ENCODE measurements at regions not wholly inside any gene's neighbourhood (a gene's known extent, or its start where the extent isn't known, plus 50 kb on each side); places are given as distances from the start of the nearest gene placed in this dataset.

DNA sequence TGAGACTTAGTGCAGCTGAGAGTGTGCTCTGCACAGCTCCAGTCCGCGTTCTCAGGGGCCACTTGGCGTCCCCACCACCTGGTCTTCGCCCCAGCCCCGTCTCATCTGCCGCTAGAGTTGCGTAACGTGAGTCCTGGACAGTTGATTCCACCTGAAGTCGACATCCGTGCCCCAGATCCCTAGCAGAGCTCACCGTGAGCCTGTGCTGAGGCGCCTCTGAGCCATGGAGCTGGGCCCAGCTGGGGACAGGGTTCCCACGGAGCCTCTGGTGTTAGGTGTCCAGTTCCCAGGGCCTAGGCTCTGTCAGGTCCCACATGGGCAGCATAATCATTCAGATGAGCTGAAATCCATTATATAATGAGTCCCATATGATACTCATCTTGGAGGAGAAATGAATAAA lies 147.1 kb upstream of the SOX1 start:
- no peaks in the 10 kb centered on the region for H3K36me3 Mint-ChIP-seq (ENCODE audit: insufficient read depth, unreplicated experiment)
- DNase-seq, result no peak
- no peaks in the 10 kb centered on the region for H3K4me1 Mint-ChIP-seq (ENCODE audit: low read depth, unreplicated experiment)
- CTCF ChIA-PET, result no interaction called here
- no peaks in the 10 kb centered on the region for H3K27me3 Mint-ChIP-seq (ENCODE audit: unreplicated experiment)
- intact Hi-C loops (cut with micrococcal nuclease; ENCODE audit: unreplicated experiment), result no loop called here
- no TSS peak for BruUV-seq (replicated peaks)
- TF ChIP-seq, protein P1, sequence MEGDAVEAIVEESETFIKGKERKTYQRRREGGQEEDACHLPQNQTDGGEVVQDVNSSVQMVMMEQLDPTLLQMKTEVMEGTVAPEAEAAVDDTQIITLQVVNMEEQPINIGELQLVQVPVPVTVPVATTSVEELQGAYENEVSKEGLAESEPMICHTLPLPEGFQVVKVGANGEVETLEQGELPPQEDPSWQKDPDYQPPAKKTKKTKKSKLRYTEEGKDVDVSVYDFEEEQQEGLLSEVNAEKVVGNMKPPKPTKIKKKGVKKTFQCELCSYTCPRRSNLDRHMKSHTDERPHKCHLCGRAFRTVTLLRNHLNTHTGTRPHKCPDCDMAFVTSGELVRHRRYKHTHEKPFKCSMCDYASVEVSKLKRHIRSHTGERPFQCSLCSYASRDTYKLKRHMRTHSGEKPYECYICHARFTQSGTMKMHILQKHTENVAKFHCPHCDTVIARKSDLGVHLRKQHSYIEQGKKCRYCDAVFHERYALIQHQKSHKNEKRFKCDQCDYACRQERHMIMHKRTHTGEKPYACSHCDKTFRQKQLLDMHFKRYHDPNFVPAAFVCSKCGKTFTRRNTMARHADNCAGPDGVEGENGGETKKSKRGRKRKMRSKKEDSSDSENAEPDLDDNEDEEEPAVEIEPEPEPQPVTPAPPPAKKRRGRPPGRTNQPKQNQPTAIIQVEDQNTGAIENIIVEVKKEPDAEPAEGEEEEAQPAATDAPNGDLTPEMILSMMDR (IDR thresholded peaks at IDR 0.05; ENCODE audit: unreplicated experiment), result no peak
- H3K9me3 Mint-ChIP-seq (ENCODE audit: low read depth, unreplicated experiment), result no peaks in the 10 kb centered on the region
- no peak overlapping the region for H3K4me3 Mint-ChIP-seq (ENCODE audit: low read depth, unreplicated experiment)
- H3K27ac Mint-ChIP-seq (ENCODE audit: unreplicated experiment), result no peak overlapping the region

DNA sequence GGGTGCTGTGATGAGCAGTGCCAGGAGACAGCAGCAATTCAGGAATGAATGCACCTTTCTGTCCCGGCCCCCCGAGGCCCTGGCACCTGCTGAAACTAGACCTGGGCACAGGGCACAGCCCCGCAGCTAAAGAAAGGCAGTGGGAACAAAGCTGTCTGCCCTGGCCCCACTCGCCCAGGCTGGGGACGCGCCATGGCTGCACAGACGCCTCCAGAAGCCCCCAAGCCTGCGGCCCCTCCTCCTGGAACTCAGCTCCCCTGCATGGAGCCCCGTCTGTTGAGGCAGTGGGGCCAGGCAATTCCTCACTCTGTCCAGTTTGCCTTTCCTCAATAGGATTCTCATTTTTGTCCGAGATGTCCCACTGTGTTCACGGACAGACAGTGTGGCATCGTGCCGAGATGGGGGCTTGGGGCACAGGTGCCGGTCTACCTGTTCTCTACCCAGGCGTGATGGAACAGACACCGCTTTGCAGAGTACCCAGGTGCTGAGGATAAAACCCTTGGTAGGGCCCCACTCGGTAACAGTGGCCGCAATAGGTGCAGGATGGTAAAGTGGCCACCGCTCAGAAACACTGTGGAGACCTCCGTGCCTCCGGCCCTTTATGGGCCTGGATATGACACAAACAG lies 146.5 kb upstream of the SOX1 start:
- no peaks in the 10 kb centered on the region for H3K36me3 Mint-ChIP-seq (ENCODE audit: insufficient read depth, unreplicated experiment)
- TF ChIP-seq, protein P1 (IDR thresholded peaks at IDR 0.05; ENCODE audit: unreplicated experiment), result no peak
- intact Hi-C loops (cut with micrococcal nuclease; ENCODE audit: unreplicated experiment), result no loop called here
- BruUV-seq (replicated peaks), result no TSS peak
- DNase-seq, result no peak
- H3K27me3 Mint-ChIP-seq (ENCODE audit: unreplicated experiment), result no peaks in the 10 kb centered on the region
- no peak overlapping the region for H3K4me3 Mint-ChIP-seq (ENCODE audit: low read depth, unreplicated experiment)
- no peak overlapping the region for H3K27ac Mint-ChIP-seq (ENCODE audit: unreplicated experiment)
- H3K9me3 Mint-ChIP-seq (ENCODE audit: low read depth, unreplicated experiment), result no peaks in the 10 kb centered on the region
- CTCF ChIA-PET, result no interaction called here
- H3K4me1 Mint-ChIP-seq (ENCODE audit: low read depth, unreplicated experiment), result no peaks in the 10 kb centered on the region

DNA sequence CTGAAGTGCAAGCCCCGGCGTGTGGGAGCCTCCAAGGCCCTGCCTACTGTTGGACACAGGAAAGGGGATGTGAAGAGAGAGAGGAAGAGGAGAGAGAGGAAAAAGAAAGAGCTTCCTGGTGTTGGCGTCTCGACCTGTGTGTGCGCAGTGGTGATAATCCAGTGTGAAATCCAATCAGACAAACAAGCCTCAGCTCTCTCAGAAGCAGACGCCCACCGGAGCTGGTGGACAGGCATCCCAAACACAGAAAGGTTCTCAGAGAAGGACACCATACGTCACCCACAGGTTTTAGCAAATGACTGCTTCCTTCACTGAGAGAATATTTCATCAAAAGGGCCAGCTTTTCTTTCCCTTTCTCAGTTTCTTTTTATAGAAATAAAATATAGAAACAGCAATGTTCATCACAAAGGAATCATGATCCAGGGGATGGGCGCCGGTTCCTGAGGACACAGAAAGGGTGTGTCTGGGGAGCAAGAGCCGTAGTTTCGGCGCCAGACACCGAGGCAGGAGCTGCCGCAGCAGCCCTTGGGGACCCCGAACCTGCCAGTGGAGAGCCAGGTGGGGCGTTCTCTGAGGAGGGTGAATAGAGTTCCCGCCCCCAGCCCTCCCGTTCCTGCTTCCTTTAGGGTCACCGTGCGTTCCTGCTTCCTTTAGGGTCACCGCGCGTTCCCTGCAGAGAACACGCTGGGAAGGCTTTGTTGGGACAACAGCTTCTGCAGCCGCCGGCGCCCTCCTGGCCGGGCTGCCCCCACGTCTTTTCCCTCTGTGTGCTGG lies 145.8 kb upstream of the SOX1 start:
- intact Hi-C loops (cut with micrococcal nuclease; ENCODE audit: unreplicated experiment), result no loop called here
- Mint-ChIP-seq H3K4me1 (ENCODE audit: low read depth, unreplicated experiment) (no peaks in the 10 kb centered on the region), H3K27ac (ENCODE audit: unreplicated experiment) (no peak overlapping the region), H3K36me3 (ENCODE audit: insufficient read depth, unreplicated experiment) (no peaks in the 10 kb centered on the region), H3K4me3 (ENCODE audit: low read depth, unreplicated experiment) (no peak overlapping the region), H3K27me3 (ENCODE audit: unreplicated experiment) (no peaks in the 10 kb centered on the region), H3K9me3 (ENCODE audit: low read depth, unreplicated experiment) (no peaks in the 10 kb centered on the region)
- BruUV-seq (replicated peaks), result no TSS peak
- DNase-seq, result no peak
- CTCF ChIA-PET, result no interaction called here
- TF ChIP-seq, protein P1 (IDR thresholded peaks at IDR 0.05; ENCODE audit: unreplicated experiment), result no peak

DNA sequence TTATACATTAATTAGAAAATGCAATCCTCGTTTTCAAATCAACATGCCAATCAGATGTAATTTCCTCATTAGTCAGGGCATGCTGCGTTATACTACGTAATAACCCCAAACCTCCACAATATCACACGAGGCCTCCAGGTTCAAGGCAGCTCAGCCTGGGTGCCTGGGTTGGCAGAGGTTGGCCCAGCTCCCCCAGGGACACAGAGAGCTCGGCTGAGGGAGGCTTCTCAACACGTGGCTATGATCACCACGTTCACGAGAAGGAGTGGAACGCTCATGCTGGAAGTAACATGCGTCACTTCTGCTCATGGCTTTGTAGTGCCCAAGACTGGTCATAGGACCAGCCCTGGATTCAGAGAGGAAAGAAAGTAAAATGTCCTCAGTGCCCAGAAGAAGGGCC lies 144.9 kb upstream of the SOX1 start:
- Mint-ChIP-seq H3K27me3 (ENCODE audit: unreplicated experiment) (no peaks in the 10 kb centered on the region), H3K4me3 (ENCODE audit: low read depth, unreplicated experiment) (no peak overlapping the region), H3K4me1 (ENCODE audit: low read depth, unreplicated experiment) (no peaks in the 10 kb centered on the region), H3K36me3 (ENCODE audit: insufficient read depth, unreplicated experiment) (no peaks in the 10 kb centered on the region), H3K9me3 (ENCODE audit: low read depth, unreplicated experiment) (no peaks in the 10 kb centered on the region), H3K27ac (ENCODE audit: unreplicated experiment) (no peak overlapping the region)
- TF ChIP-seq, protein P1 (IDR thresholded peaks at IDR 0.05; ENCODE audit: unreplicated experiment), result no peak
- BruUV-seq (replicated peaks), result no TSS peak
- intact Hi-C loops (cut with micrococcal nuclease; ENCODE audit: unreplicated experiment), result no loop called here
- no peak for DNase-seq
- CTCF ChIA-PET, result no interaction called here

Data from Calu3 (cell line).